SU-DHL-6 (cell line): ENCODE measurements at regions not wholly inside any gene's neighbourhood (a gene's known extent, or its start where the extent isn't known, plus 50 kb on each side); places are given as distances from the start of the nearest gene placed in this dataset.

Experiments used
- H2AFZ ChIP-seq: fragments of 200-600 bp; sonication (generic); 2 replicates; pipeline ENCODE4 v1.6.1; 2014; ENCODE audit warnings: low read depth, mild to moderate bottlenecking, moderate library complexity, mixed read lengths, antibody characterized with exemption, low read length; ENCODE audit not compliant: severe bottlenecking
- H3F3A ChIP-seq: fragments of 200-600 bp; shearing (Covaris generic); 2 replicates; pipeline ENCODE4 v1.6.0; 2016; ENCODE audit warnings: antibody characterized with exemption, mild to moderate bottlenecking; ENCODE audit not compliant: insufficient read depth
- H3K27ac ChIP-seq: fragments of 200-600 bp; sonication (generic); 2 replicates; pipeline ENCODE4 v1.5.1; 2016; ENCODE audit warnings: low read depth, mild to moderate bottlenecking, low read length, moderate library complexity, mixed read lengths
- H3K27me3 ChIP-seq: fragments of 200-600 bp; sonication (generic), shearing (Covaris generic); 2 replicates; pipeline ENCODE4 v1.6.0; 2014; ENCODE audit warnings: mild to moderate bottlenecking, low read length
- H3K36me3 ChIP-seq: fragments of 200-600 bp; sonication (generic); 2 replicates; pipeline ENCODE4 v1.6.1; 2014; ENCODE audit warnings: mild to moderate bottlenecking, low read length, mixed read lengths
- H3K4me2 ChIP-seq: fragments of 300-600, 200-600 bp; shearing (Covaris generic), sonication (generic); 2 replicates; pipeline ENCODE4 v1.6.0; 2014; ENCODE audit warnings: low read length, low read depth, mild to moderate bottlenecking; ENCODE audit not compliant: poor library complexity, severe bottlenecking
- H3K4me3 ChIP-seq: fragments of 200-600 bp; sonication (generic); 2 replicates; pipeline ENCODE4 v1.5.1; 2014; ENCODE audit warnings: antibody characterized with exemption, low read length, mild to moderate bottlenecking, mixed read lengths; ENCODE audit not compliant: insufficient read depth, poor library complexity, severe bottlenecking
- H3K79me2 ChIP-seq: fragments of 200-600 bp; sonication (generic); 2 replicates; pipeline ENCODE4 v1.6.1; 2014; ENCODE audit warnings: mild to moderate bottlenecking, low read length, moderate library complexity; ENCODE audit not compliant: insufficient read depth
- H3K9ac ChIP-seq: fragments of 200-600 bp; sonication (generic); 2 replicates; pipeline ENCODE4 v1.7.0; 2014; ENCODE audit warnings: mild to moderate bottlenecking, low read length
- H3K9me2 ChIP-seq: fragments of 200-600 bp; sonication (generic); replicated peaks from 2 replicates; pipeline ENCODE4 v1.6.1; 2014; ENCODE audit warnings: low read length; ENCODE audit not compliant: insufficient read depth
- H3K9me3 ChIP-seq: fragments of 200-600 bp; sonication (generic); 2 replicates; pipeline ENCODE4 v1.6.1; 2014; ENCODE audit warnings: low read length, mixed read lengths; ENCODE audit not compliant: insufficient read depth
- H4K20me1 ChIP-seq: fragments of 200-600 bp; sonication (generic); 2 replicates; pipeline ENCODE4 v1.6.1; 2014; ENCODE audit warnings: low read depth, mild to moderate bottlenecking, antibody characterized with exemption, low read length, moderate library complexity, mixed read lengths
- EZH2phosphoT487 ChIP-seq: fragments of 200-600 bp; sonication (generic), shearing (Covaris generic); conservative IDR thresholded peaks from 2 replicates; pipeline ENCODE4 v1.6.1; 2018; ENCODE audit warnings: mild to moderate bottlenecking, antibody characterized with exemption, low read length, moderate library complexity, mixed read lengths
- TF ChIP-seq, protein P1 (sequence below): fragments of 200-600 bp; sonication (generic); IDR thresholded peaks from one replicate; pipeline ENCODE4 v1.5.1; 2017; ENCODE audit warnings: antibody characterized with exemption, mild to moderate bottlenecking, low read length, moderate library complexity; ENCODE audit not compliant: insufficient read depth, poor library complexity, severe bottlenecking

DNA sequence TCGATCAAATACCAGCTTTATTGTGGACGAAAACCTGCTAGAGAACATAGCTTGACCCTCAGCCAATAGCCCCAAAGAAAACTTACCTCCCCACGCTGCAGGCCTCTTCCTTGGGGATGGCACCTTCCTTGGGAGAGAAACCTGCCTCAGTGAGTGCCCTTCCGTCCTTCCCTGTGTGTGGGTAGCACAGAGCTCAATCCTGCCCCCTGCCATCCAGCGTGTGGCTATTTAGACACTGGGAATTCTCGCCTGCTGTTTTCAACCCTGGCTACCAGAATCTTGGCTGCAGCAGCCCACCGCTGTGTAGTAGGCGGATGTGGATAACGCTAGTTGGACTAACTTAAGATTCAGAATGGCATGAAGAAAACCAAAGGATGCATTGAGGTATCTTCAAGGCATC lies 238.2 kb downstream of the TEX36 start:
- H3F3A ChIP-seq, result no peaks in the 10 kb centered on the region
- H3K9me2 ChIP-seq, result no peaks in the 10 kb centered on the region
- no peak overlapping the region for H3K27ac ChIP-seq

DNA sequence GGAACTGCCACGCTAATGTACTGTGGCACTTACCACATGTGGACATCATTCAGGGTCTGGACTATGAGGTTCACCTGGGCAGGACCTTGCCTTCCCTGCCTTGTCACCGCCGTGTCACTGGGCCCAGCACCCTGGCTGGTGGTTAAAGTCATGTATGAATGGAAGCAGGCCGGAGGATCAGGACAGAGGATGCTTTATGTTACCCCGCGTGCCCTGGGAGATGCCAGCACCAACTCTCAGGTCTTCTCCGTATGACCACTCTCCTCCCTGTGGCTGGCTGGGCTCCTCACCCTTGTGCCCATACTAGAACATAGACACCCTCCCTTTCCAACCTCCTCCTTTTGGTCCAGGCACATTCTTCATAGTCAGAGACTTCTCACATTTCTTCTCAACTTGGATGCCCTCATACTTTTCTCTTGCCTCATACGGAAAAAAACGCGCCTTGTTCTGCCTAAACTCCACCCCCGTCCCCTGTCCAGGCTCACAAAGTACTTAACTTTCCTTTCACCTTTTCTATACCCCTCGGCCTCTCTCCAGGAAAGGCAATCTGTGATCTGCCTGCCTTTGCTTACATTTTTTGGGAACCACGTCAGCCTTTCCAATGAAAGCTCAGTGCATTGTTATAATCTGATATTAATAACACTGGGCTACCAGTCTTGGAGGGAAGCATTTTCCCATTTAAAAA lies 240.0 kb downstream of the TEX36 start:
- H3K4me2 ChIP-seq, result no peak overlapping the region
- H3K9me2 ChIP-seq, result no peaks in the 10 kb centered on the region
- H4K20me1 ChIP-seq, result no peaks in the 10 kb centered on the region
- H3K36me3 ChIP-seq, result no peaks in the 10 kb centered on the region
- TF ChIP-seq, protein P1, sequence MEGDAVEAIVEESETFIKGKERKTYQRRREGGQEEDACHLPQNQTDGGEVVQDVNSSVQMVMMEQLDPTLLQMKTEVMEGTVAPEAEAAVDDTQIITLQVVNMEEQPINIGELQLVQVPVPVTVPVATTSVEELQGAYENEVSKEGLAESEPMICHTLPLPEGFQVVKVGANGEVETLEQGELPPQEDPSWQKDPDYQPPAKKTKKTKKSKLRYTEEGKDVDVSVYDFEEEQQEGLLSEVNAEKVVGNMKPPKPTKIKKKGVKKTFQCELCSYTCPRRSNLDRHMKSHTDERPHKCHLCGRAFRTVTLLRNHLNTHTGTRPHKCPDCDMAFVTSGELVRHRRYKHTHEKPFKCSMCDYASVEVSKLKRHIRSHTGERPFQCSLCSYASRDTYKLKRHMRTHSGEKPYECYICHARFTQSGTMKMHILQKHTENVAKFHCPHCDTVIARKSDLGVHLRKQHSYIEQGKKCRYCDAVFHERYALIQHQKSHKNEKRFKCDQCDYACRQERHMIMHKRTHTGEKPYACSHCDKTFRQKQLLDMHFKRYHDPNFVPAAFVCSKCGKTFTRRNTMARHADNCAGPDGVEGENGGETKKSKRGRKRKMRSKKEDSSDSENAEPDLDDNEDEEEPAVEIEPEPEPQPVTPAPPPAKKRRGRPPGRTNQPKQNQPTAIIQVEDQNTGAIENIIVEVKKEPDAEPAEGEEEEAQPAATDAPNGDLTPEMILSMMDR, result no peak
- TF ChIP-seq EZH2phosphoT487, result no peak
- no peak overlapping the region for H3K4me3 ChIP-seq
- H3K27ac ChIP-seq, result no peak overlapping the region
- no peak overlapping the region for H3K9ac ChIP-seq
- H3K79me2 ChIP-seq, result no peaks in the 10 kb centered on the region
- H3K9me3 ChIP-seq, result no peaks in the 10 kb centered on the region
- H3K27me3 ChIP-seq, result no peaks in the 10 kb centered on the region
- no peaks in the 10 kb centered on the region for H3F3A ChIP-seq
- H2AFZ ChIP-seq, result no peak overlapping the region

More for the DNA sequence above, 238.2 kb downstream of the TEX36 start:
- H3K4me2 ChIP-seq, result no peak overlapping the region
- TF ChIP-seq, protein P1, result no peak
- no peak for TF ChIP-seq EZH2phosphoT487
- no peaks in the 10 kb centered on the region for H3K79me2 ChIP-seq
- H3K9ac ChIP-seq, result no peak overlapping the region
- H3K27me3 ChIP-seq, result no peaks in the 10 kb centered on the region
- H3K36me3 ChIP-seq, result no peaks in the 10 kb centered on the region
- H3K4me3 ChIP-seq, result no peak overlapping the region
- no peaks in the 10 kb centered on the region for H3K9me3 ChIP-seq
- no peak overlapping the region for H2AFZ ChIP-seq
- no peaks in the 10 kb centered on the region for H4K20me1 ChIP-seq

DNA sequence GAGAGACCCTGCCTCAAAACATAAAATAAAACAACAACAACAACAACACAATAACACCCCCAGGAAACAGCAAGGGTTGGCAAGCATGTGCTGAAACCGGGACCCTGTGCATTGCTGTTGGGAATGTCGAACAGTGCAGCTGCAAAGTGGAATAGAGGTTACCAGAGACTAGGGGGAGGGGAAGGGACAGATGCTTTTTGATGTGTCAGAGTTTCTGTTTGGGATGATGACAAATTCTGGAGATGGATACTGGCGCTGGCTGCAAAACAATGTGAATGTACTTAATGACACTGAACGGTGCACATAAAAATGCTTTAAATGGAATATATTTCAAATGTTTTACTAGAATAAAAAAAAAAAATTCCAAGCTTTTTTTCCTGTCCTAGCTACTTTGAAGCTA lies 241.8 kb downstream of the TEX36 start:
- H4K20me1 ChIP-seq, result no peaks in the 10 kb centered on the region
- H3K9me3 ChIP-seq, result no peaks in the 10 kb centered on the region
- no peaks in the 10 kb centered on the region for H3K27me3 ChIP-seq
- no peaks in the 10 kb centered on the region for H3K9me2 ChIP-seq
- no peak overlapping the region for H3K9ac ChIP-seq
- no peak for TF ChIP-seq EZH2phosphoT487
- TF ChIP-seq, protein P1, result no peak
- no peaks in the 10 kb centered on the region for H3F3A ChIP-seq
- no peaks in the 10 kb centered on the region for H3K79me2 ChIP-seq
- H2AFZ ChIP-seq, result no peak overlapping the region
- no peak overlapping the region for H3K4me2 ChIP-seq
- no peak overlapping the region for H3K4me3 ChIP-seq
- no peaks in the 10 kb centered on the region for H3K36me3 ChIP-seq
- no peak overlapping the region for H3K27ac ChIP-seq
